ENCODE measurements at regions not wholly inside any gene's neighbourhood (a gene's known extent, or its start where the extent isn't known, plus 50 kb on each side); places are given as distances from the start of the nearest gene placed in this dataset.

GRCh38 chr6:137811121-137811915 lies 55.7 kb upstream of the TNFAIP3 start (continued):
- TF ChIP-seq, protein P1, sequence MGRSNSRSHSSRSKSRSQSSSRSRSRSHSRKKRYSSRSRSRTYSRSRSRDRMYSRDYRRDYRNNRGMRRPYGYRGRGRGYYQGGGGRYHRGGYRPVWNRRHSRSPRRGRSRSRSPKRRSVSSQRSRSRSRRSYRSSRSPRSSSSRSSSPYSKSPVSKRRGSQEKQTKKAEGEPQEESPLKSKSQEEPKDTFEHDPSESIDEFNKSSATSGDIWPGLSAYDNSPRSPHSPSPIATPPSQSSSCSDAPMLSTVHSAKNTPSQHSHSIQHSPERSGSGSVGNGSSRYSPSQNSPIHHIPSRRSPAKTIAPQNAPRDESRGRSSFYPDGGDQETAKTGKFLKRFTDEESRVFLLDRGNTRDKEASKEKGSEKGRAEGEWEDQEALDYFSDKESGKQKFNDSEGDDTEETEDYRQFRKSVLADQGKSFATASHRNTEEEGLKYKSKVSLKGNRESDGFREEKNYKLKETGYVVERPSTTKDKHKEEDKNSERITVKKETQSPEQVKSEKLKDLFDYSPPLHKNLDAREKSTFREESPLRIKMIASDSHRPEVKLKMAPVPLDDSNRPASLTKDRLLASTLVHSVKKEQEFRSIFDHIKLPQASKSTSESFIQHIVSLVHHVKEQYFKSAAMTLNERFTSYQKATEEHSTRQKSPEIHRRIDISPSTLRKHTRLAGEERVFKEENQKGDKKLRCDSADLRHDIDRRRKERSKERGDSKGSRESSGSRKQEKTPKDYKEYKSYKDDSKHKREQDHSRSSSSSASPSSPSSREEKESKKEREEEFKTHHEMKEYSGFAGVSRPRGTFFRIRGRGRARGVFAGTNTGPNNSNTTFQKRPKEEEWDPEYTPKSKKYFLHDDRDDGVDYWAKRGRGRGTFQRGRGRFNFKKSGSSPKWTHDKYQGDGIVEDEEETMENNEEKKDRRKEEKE (IDR thresholded peaks at IDR 0.05) = no peak
- TF ChIP-seq BACH1 (IDR thresholded peaks at IDR 0.05; ENCODE audit: borderline replicate concordance) (peak; percentile 43; the same call in 1 of the 2 replicates), CBFB (IDR thresholded peaks at IDR 0.05; ENCODE audit: low read depth) (0 out of 2 replicates have a peak, but pooled peaks have one; percentile 29), MAX (IDR thresholded peaks at IDR 0.05; ENCODE audit: low read depth, low read length) (peak; percentile 84), SREBF1 (IDR thresholded peaks at IDR 0.05; ENCODE audit: low read length) (no peak), FOS (IDR thresholded peaks at IDR 0.05; ENCODE audit: borderline replicate concordance, extremely low read depth, insufficient read length) (no peak), CREB1 (IDR thresholded peaks at IDR 0.05; ENCODE audit: low read depth) (peak; percentile 80), ZBTB40 (IDR thresholded peaks at IDR 0.05; ENCODE audit: borderline replicate concordance) (0 out of 2 replicates have a peak, but pooled peaks have one; percentile 8), STAT1 (conservative IDR thresholded peaks at IDR 0.05) (no peak), EP300 (IDR thresholded peaks at IDR 0.05; ENCODE audit: borderline replicate concordance in 1 of 2, control insufficient read depth in 1 of 2, low read depth in 2 of 2, low read length in 2 of 2) (peak in 1 of 2 experiments; percentile 72; a peak in 2 of 4 replicates), MTA2 (IDR thresholded peaks at IDR 0.05; ENCODE audit: low read depth) (peak; percentile 74), ZNF622 (IDR thresholded peaks at IDR 0.05) (no peak), POLR2A (IDR thresholded peaks at IDR 0.05; ENCODE audit: low read depth, low read length) (peak; percentile 88), POLR2AphosphoS5 (IDR thresholded peaks at IDR 0.05; ENCODE audit: low read length) (peak; percentile 95), NFYB (IDR thresholded peaks at IDR 0.05; ENCODE audit: insufficient read depth, low read depth, low read length) (no peak), BHLHE40 (IDR thresholded peaks at IDR 0.05; ENCODE audit: borderline replicate concordance in 1 of 2, low read depth in 2 of 2, low read length in 1 of 2) (peak; percentile 99), TCF3 (IDR thresholded peaks at IDR 0.05; ENCODE audit: borderline replicate concordance, insufficient read depth, low read depth, low read length) (no peak), SMARCA5 (IDR thresholded peaks at IDR 0.05) (0 out of 2 replicates have a peak, but pooled peaks have one; percentile 47), EZH2 (IDR thresholded peaks at IDR 0.05; ENCODE audit: borderline replicate concordance, control insufficient read depth, low read depth, low read length) (no peak), FOXM1 (IDR thresholded peaks at IDR 0.05; ENCODE audit: low read depth, low read length) (peak; percentile 49; the same call in 1 of the 2 replicates)
- TF ChIP-seq, protein P2, sequence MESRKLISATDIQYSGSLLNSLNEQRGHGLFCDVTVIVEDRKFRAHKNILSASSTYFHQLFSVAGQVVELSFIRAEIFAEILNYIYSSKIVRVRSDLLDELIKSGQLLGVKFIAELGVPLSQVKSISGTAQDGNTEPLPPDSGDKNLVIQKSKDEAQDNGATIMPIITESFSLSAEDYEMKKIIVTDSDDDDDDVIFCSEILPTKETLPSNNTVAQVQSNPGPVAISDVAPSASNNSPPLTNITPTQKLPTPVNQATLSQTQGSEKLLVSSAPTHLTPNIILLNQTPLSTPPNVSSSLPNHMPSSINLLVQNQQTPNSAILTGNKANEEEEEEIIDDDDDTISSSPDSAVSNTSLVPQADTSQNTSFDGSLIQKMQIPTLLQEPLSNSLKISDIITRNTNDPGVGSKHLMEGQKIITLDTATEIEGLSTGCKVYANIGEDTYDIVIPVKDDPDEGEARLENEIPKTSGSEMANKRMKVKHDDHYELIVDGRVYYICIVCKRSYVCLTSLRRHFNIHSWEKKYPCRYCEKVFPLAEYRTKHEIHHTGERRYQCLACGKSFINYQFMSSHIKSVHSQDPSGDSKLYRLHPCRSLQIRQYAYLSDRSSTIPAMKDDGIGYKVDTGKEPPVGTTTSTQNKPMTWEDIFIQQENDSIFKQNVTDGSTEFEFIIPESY (IDR thresholded peaks at IDR 0.05) = no peak
